ENCODE measurements at regions not wholly inside any gene's neighbourhood (a gene's known extent, or its start where the extent isn't known, plus 50 kb on each side); places are given as distances from the start of the nearest gene placed in this dataset.
"Not testable (repeated sequence)": the region's sequence is repeated elsewhere in the genome, so short reads cannot be mapped to it uniquely, and the experiment has no call there.

DNA sequence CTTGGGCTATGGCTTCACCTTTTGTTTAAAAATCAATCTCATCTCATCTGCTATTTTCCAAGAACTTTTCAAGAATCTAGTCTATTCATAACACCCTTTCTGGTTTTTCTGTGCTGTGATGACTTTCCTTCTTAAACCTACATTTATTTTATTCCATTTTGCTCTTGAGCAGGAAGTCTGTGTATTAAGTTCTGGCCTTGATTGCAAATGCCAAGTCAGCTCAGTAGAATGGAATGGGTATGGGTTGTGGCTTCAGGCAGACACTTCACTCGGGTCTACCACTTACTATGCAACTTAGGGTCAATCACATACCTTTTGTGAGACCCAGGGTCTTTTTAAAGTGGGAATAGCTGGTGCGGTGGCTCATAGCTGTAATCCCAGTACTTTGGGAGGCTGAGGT lies 522.3 kb downstream of the TRIML1 start:
- no peaks in the 10 kb centered on the region for H3K9me3 ChIP-seq (replicated peaks)
- H3K4me1 ChIP-seq (replicated peaks), result no peaks in the 10 kb centered on the region
- no peak overlapping the region for H3K4me3 ChIP-seq
- H3K27ac ChIP-seq, result no peak overlapping the region
- no peaks in the 10 kb centered on the region for H3K27me3 ChIP-seq (replicated peaks)
- DNase-seq (ENCODE audit: low read depth in 1 of 2, low spot score in 2 of 2), result no peak
- H3K36me3 ChIP-seq, result no peaks in the 10 kb centered on the region

DNA sequence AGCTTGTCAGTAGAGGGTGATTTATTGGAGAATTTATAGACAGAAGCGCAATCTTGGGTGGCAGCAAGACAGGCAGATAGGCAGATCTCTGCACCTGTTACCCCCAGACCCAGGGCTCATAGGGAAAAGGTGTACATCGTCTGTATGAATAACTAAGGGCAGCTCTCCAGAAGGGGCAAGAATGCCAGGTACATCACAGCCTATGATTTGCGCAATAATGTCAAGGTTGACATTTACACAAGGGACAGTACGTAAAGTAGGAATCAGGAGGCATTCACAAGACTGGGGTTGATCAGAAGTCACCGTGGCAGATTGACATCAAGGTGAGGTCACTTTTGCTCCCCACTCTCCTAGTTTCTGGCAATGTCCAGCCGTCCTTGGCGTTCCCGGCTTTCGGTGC lies 524.1 kb downstream of the TRIML1 start:
- H3K27ac ChIP-seq, result no peak overlapping the region
- no peak overlapping the region for H3K4me3 ChIP-seq
- no peaks in the 10 kb centered on the region for H3K9me3 ChIP-seq (replicated peaks)
- no peaks in the 10 kb centered on the region for H3K4me1 ChIP-seq (replicated peaks)
- no peaks in the 10 kb centered on the region for H3K27me3 ChIP-seq (replicated peaks)
- no peaks in the 10 kb centered on the region for H3K36me3 ChIP-seq
- DNase-seq (ENCODE audit: low read depth in 1 of 2, low spot score in 2 of 2), result no peak

DNA sequence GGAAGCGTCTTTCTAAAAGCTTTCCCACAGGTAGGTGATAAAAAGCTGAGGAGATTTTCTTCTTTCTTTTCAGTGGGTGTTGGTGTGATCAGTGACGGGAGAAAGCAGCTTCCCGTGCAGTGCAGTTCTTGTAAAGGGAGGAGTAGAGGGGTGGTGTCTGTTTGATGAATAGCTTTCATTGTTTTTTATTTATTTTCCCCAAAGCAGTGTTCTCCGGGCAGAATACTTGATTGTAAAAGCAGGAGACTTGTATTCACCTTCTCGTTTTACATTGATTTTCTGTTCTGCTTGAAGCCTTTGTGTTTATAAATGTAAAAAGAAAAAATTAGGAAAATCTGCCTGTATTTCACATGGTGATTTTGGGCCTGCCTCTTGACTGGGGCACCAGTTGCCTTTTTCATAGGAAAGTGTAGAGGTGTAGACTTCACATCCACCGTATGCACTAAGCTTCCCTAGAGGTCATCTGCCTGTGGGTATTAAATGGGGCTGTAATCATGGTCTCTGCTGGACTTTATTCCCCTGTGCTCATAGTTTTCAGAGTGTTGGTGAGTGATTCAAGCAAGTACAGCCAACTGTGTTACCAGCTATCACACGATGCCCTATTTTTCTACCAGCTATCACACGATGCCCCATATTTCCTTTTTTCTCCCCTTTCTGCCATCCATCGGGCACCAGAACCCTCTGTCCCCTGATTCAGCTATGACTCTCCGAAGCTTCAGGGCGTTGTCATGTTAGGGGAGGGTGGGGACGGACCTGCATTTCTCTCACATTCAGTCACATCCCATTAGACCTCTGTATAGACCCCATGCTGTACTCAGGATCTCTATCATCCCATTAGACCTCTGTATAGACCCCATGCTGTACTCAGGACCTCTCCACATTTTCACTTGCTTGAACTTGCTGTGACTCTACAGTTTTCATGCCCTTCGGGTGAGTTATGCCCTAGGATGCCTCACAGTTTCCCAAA lies 526.5 kb downstream of the TRIML1 start:
- Histone ChIP-seq H3K27ac (no peak overlapping the region), H3K36me3 (no peaks in the 10 kb centered on the region), H3K4me3 (no peak overlapping the region), H3K9me3 (replicated peaks) (no peaks in the 10 kb centered on the region), H3K27me3 (replicated peaks) (no peaks in the 10 kb centered on the region), H3K4me1 (replicated peaks) (no peaks in the 10 kb centered on the region)
- DNase-seq (ENCODE audit: low read depth in 1 of 2, low spot score in 2 of 2), result no peak

DNA sequence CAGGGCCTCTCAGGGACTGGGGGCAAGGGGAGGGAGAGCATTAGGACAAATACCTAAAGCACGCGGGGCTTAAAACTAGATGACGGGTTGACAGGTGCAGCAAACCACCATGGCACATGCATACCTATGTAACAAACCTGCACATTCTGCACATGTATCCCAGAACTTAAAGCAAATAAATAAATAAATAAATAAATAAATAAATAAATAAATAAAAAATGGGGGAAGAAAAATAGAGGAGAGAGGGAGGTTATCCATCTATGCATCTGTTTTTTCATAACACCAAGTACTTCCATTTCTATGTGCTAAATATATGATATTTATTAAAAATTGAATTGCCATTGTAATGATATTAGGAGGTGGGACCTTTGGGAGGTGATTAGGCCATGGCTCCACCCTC lies 539.5 kb downstream of the TRIML1 start:
- H3K9me3 ChIP-seq (replicated peaks); H3K4me3 ChIP-seq; H3K27ac ChIP-seq; DNase-seq (ENCODE audit: low read depth in 1 of 2, low spot score in 2 of 2); H3K27me3 ChIP-seq (replicated peaks); H3K36me3 ChIP-seq; H3K4me1 ChIP-seq (replicated peaks): not testable (repeated sequence)

DNA sequence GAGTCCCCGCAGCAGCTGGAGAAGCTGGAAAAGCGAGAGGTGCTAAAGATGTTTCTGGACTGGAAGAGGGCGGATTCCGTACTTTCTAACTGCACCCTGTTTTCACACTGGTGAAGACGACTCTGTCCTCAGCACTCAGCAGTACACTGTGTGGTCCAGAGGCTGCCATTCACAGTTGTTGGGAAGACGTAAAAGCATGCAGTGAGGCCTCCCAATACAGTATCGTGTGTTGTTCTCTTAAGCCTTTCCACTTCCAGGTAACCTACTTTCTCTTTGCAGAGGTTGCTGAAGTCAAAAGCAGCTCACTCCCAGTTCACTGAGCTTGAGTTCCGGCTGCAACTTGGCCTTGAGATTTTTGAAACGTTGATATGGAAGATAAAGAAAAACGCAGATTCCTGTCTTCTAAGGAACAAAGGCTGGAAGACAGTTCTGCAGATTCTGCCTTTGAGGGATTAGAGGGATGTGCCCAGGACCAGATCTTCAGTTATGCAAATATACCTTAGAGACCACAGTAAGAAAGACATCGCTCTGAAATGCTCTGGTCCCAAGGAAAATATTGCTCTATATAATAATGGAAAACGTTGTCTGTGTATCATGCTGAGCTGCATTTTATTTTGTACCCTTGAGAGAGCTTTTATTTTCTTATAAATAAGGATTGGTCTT lies 540.9 kb downstream of the TRIML1 start:
- Histone ChIP-seq H3K4me3 (no peak overlapping the region), H3K27ac (no peak overlapping the region), H3K9me3 (replicated peaks) (no peaks in the 10 kb centered on the region; the same call in 1 of the 2 replicates), H3K4me1 (replicated peaks) (no peaks in the 10 kb centered on the region), H3K27me3 (replicated peaks) (no peaks in the 10 kb centered on the region), H3K36me3 (no peaks in the 10 kb centered on the region)
- no peak for DNase-seq (ENCODE audit: low read depth in 1 of 2, low spot score in 2 of 2)

DNA sequence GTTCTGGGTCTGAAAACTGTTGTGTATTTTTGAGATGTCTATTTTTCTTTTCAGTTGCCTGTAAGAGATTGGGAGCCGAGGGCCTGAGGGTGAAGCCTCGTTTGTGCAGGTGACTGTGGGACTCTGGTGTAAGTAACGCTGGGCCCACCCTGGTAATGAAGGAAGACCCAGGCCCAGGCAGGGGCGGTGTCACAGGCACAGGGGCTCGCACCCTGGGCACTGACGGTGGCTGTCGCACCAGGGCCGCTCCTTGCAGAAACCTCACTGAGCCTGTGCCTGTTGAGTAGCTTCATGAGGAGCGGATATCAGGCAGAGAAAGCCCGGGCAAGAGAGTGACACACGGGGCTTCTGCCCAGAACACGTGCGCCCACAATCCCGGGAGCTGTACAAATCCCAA lies 541.4 kb downstream of the TRIML1 start:
- H3K4me3 ChIP-seq, result no peak overlapping the region
- no peaks in the 10 kb centered on the region for H3K4me1 ChIP-seq (replicated peaks)
- H3K27ac ChIP-seq, result no peak overlapping the region
- no peaks in the 10 kb centered on the region; the same call in 1 of the 2 replicates for H3K9me3 ChIP-seq (replicated peaks)
- H3K36me3 ChIP-seq, result no peaks in the 10 kb centered on the region
- no peak for DNase-seq (ENCODE audit: low read depth in 1 of 2, low spot score in 2 of 2)
- no peaks in the 10 kb centered on the region for H3K27me3 ChIP-seq (replicated peaks)

DNA sequence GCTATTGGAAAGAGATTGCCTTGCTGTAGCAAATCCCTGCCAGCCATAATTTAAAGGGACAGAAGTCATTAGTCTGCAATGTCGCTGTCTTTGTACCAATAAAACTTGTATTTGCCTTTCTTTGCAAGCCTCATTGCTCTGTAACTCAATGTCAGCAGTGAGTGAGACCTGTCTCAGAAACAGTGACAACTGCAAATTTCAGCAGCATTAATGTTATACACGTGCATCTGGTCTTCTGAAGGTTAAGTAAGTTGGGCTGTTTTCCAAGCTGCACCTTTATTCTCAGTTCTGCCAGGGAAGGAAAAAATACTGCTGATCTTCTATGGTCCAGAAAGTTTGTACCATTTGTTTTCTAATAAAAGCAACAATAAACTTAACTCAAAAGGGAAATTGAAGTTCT lies 543.1 kb downstream of the TRIML1 start:
- H3K4me1 ChIP-seq (replicated peaks), result no peaks in the 10 kb centered on the region
- no peaks in the 10 kb centered on the region for H3K36me3 ChIP-seq
- H3K4me3 ChIP-seq, result no peak overlapping the region
- H3K9me3 ChIP-seq (replicated peaks), result no peaks in the 10 kb centered on the region; the same call in none of the 2 replicates
- H3K27ac ChIP-seq, result no peak overlapping the region
- H3K27me3 ChIP-seq (replicated peaks), result no peaks in the 10 kb centered on the region
- DNase-seq (ENCODE audit: low read depth in 1 of 2, low spot score in 2 of 2), result no peak

DNA sequence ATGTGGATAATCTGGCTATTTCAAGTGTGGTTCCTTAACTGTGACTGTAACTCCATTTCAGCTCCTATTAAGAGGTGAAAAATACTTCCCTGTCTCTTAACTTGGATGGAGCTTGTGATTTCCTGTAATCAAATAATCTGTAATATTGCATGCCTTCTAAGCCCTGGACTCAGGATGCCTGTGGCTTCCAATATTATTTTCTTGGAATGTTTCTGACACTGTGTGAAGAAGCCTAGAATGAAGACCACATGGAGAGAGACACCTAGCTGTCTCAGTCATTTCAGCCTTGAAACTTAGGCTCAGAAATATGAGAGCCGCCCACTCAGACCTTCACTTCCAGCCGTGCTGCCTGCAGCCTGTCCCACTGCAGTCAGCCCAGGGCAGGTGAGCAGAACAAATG lies 544.3 kb downstream of the TRIML1 start:
- Histone ChIP-seq H3K4me3 (no peak overlapping the region), H3K4me1 (replicated peaks) (no peaks in the 10 kb centered on the region), H3K36me3 (no peaks in the 10 kb centered on the region), H3K27ac (no peak overlapping the region), H3K9me3 (replicated peaks) (no peaks in the 10 kb centered on the region; the same call in none of the 2 replicates), H3K27me3 (replicated peaks) (no peaks in the 10 kb centered on the region)
- no peak for DNase-seq (ENCODE audit: low read depth in 1 of 2, low spot score in 2 of 2)

DNA sequence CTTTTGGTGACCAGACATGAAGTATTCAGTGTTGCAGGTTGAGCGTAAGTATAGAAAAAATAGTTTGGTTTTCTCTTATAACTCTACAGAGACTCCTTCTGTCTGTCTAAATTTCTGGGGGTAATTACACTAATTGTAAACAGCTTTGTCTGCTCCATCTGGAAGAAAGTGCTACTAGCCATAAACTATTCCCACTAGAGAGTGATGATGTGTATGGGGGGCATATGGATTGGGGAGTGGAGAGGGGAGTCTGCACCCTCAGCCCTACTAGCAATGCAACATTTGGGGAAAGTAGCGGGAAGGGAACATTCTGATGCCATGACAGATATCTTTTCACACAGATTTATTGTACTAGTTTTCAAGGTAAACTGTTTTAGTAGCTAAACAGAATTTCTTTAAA lies 549.7 kb downstream of the TRIML1 start:
- H3K27me3 ChIP-seq (replicated peaks), result no peaks in the 10 kb centered on the region
- no peaks in the 10 kb centered on the region for H3K4me1 ChIP-seq (replicated peaks)
- no peaks in the 10 kb centered on the region for H3K36me3 ChIP-seq
- H3K9me3 ChIP-seq (replicated peaks), result peaks cover 2% of the 10 kb centered on the region
- H3K4me3 ChIP-seq, result no peak overlapping the region
- H3K27ac ChIP-seq, result no peak overlapping the region
- DNase-seq (ENCODE audit: low read depth in 1 of 2, low spot score in 2 of 2), result no peak

DNA sequence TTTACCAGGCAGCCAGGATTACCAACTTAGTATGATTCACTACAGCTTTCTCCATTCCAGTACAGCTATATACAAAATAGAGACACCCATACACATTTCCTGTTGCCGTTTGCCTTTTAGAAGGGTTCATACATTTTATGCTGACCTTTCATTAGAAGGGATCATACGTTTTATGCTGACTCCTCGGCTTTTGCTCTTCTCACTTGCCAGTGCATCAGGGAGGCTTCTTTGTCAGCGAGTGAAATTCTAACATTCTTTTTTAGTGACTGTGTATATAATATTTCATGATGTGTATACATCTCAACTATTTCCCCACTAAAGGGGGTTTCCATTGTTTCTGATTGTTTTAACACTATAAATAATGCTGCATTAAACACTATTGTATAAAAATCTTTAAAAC lies 552.6 kb downstream of the TRIML1 start:
- H3K27me3 ChIP-seq (replicated peaks), result no peaks in the 10 kb centered on the region
- H3K9me3 ChIP-seq (replicated peaks), result peaks cover 7% of the 10 kb centered on the region; the same call in 1 of the 2 replicates
- DNase-seq (ENCODE audit: low read depth in 1 of 2, low spot score in 2 of 2), result no peak
- H3K36me3 ChIP-seq, result no peaks in the 10 kb centered on the region
- H3K4me1 ChIP-seq (replicated peaks), result no peaks in the 10 kb centered on the region
- no peak overlapping the region for H3K27ac ChIP-seq
- H3K4me3 ChIP-seq, result no peak overlapping the region

DNA sequence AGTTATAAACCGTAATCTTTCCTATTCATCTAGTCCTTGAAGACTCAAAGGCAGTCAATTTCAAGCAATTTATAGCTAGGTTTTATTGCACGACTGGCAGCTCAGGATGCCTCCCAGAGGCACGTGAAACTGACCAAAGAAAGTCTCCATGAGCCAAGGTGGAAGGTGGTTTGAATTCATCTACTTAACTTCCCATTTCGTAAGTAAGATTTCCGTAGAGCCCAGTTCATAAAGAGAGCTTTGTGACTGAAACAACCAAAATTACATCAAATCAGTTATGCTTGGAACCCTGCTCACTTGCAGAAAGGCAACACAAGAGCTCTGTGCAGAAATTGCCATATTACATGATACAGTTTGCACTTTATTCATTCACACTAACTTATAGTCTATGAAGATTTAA lies 556.0 kb downstream of the TRIML1 start:
- Histone ChIP-seq H3K36me3 (no peaks in the 10 kb centered on the region), H3K27ac (no peak overlapping the region), H3K9me3 (replicated peaks) (peaks cover 7% of the 10 kb centered on the region; the same call in 1 of the 2 replicates), H3K4me1 (replicated peaks) (no peaks in the 10 kb centered on the region), H3K4me3 (no peak overlapping the region), H3K27me3 (replicated peaks) (no peaks in the 10 kb centered on the region)
- DNase-seq (ENCODE audit: low read depth in 1 of 2, low spot score in 2 of 2), result no peak

DNA sequence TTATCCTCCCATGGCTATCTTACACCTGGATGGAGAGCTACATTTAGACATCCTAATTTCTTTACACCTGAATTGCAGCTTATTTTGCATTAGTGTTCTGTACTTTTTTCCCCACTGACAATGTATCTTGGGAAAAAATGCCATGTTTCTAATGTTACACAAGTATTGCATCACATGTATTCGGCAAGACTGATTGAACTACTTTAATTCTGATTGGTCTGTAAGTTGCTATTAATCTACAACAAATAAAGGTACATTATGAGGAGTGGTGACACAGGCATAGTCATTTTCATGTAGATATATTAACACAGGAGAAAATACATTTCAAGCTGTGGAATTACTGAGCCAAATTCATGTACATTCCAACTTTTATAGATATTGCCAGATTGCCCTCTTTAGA lies 558.0 kb downstream of the TRIML1 start:
- no peak overlapping the region for H3K27ac ChIP-seq
- no peaks in the 10 kb centered on the region for H3K36me3 ChIP-seq
- H3K9me3 ChIP-seq (replicated peaks), result peaks cover 7% of the 10 kb centered on the region; the same call in 1 of the 2 replicates
- H3K4me1 ChIP-seq (replicated peaks), result no peaks in the 10 kb centered on the region
- H3K27me3 ChIP-seq (replicated peaks), result no peaks in the 10 kb centered on the region
- no peak for DNase-seq (ENCODE audit: low read depth in 1 of 2, low spot score in 2 of 2)
- H3K4me3 ChIP-seq, result no peak overlapping the region

DNA sequence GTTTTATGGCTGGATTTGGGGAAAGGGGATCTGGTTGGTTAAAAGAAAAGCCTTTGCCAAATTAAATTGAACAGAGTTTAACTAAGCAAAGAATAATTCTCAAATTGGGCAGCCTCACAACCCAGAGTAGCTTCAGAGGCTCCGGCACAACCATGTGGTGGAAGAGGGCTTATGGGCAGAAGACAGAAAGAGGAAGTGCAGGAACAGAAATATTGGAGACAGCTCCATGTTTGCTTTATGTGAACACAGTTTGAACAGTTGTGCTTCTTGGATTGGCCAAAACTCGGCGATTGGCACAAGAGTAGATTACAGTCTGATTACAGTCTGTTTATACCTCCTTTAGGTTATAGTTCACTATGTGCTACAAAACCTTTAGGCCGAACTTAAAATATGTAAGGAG lies 562.7 kb downstream of the TRIML1 start:
- H3K4me3 ChIP-seq, result no peak overlapping the region
- no peak overlapping the region for H3K27ac ChIP-seq
- H3K9me3 ChIP-seq (replicated peaks), result no peaks in the 10 kb centered on the region
- no peaks in the 10 kb centered on the region for H3K4me1 ChIP-seq (replicated peaks)
- no peaks in the 10 kb centered on the region for H3K36me3 ChIP-seq
- H3K27me3 ChIP-seq (replicated peaks), result no peaks in the 10 kb centered on the region
- DNase-seq (ENCODE audit: low read depth in 1 of 2, low spot score in 2 of 2), result no peak

DNA sequence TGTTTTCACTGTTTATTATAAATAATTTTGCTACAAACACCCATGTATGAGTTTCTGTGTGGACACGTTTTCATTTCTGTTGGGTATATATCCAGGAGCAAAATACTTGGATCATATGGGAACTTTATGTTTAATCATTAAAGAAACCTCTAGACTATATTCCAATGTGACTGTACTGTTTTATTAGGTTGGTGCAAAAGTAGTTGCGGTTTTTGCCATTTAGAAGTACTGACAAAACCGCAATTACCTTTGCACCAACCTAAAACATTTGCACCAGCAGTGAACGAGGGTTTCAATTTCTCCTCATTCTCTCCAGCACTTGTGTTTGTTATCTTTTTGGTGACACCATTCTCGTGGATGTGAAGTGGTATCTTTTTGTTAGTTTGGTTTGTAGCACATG lies 565.0 kb downstream of the TRIML1 start:
- Histone ChIP-seq H3K4me3 (no peak overlapping the region), H3K27ac (no peak overlapping the region), H3K4me1 (replicated peaks) (no peaks in the 10 kb centered on the region), H3K27me3 (replicated peaks) (no peaks in the 10 kb centered on the region), H3K36me3 (no peaks in the 10 kb centered on the region), H3K9me3 (replicated peaks) (0 out of 2 replicates have a peak, but pooled peaks cover 5% of the 10 kb centered on the region)
- DNase-seq (ENCODE audit: low read depth in 1 of 2, low spot score in 2 of 2), result no peak

Data from SJSA1 (cell line).